AG09319 (cell line): ENCODE measurements at regions not wholly inside any gene's neighbourhood (a gene's known extent, or its start where the extent isn't known, plus 50 kb on each side); places are given as distances from the start of the nearest gene placed in this dataset.
A peak's percentile ranks its signal among the peaks of the same experiment; 100 is the strongest.

Experiments used
- DNase-seq: peaks from one replicate; pipeline ENCODE4 v3.0.0-alpha.2; 2010; ENCODE audit warnings: low read depth; ENCODE audit errors: extremely low read depth
- TF ChIP-seq, protein P1 (sequence below): IDR thresholded peaks from 2 replicates; pipeline ENCODE4 v1.5.1; 2011; ENCODE audit warnings: low read depth, mild to moderate bottlenecking, inconsistent platforms, low read length, moderate library complexity

DNA sequence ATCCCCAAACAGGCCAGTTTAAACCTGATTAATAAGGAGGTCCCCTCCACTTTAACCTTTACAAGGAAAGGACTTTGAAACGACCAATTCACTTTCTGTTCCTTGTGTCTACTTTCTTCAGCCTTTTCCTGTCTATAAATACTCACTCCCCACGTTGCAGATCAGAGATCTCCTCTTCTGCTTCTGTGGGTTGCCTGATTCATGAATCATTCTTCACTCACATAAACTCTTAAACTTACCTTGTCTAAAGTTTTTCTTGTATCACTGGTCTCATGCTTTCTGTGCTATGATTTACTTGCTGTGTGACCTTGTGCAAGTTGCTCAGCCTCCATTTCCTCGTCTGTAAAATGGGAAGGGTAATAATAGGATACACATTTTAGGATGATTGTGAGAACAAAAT, 236.1 kb downstream of the QDPR start:
- TF ChIP-seq, protein P1, sequence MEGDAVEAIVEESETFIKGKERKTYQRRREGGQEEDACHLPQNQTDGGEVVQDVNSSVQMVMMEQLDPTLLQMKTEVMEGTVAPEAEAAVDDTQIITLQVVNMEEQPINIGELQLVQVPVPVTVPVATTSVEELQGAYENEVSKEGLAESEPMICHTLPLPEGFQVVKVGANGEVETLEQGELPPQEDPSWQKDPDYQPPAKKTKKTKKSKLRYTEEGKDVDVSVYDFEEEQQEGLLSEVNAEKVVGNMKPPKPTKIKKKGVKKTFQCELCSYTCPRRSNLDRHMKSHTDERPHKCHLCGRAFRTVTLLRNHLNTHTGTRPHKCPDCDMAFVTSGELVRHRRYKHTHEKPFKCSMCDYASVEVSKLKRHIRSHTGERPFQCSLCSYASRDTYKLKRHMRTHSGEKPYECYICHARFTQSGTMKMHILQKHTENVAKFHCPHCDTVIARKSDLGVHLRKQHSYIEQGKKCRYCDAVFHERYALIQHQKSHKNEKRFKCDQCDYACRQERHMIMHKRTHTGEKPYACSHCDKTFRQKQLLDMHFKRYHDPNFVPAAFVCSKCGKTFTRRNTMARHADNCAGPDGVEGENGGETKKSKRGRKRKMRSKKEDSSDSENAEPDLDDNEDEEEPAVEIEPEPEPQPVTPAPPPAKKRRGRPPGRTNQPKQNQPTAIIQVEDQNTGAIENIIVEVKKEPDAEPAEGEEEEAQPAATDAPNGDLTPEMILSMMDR, result no peak
- DNase-seq, result no peak

DNA sequence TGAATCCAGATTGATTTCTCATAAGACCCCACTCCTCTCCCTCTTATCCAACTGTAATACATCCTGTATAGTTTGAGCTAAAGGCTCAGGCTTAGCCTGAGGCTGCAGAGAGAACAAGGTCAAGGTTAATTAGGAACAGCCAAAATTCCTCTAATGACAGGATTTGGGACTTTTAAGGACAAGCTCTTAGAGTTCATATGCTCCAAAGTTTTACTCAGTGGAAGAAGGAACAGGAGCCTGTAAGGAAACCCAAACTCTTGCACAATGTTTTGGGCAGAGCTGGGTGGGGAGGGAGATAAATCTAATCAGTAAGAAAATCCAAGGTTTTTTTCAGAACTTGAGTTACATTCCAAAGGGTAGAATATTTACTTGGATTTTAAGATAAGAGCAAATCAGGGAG, 238.8 kb downstream of the QDPR start:
- TF ChIP-seq, protein P1, result no peak
- peak; percentile 40 for DNase-seq

DNA sequence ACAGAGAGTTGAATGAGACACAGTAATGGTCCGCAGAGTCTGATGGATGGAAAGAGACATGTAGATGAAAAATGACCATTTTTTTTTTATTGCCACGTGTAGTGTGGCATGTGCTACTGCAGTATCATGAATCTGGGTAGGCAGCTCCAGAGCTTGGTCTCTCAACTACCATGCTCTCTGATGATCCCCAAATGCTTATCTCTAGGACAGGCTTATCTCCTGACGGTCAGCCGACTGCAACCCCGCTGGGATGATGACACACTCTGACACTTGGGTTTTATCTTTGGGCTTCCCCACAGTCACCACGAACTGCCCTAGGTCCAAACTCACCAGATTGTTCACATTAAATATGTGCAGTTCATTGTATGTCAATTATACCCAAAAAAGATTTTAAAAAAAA, 239.7 kb downstream of the QDPR start:
- no peak for DNase-seq

DNA sequence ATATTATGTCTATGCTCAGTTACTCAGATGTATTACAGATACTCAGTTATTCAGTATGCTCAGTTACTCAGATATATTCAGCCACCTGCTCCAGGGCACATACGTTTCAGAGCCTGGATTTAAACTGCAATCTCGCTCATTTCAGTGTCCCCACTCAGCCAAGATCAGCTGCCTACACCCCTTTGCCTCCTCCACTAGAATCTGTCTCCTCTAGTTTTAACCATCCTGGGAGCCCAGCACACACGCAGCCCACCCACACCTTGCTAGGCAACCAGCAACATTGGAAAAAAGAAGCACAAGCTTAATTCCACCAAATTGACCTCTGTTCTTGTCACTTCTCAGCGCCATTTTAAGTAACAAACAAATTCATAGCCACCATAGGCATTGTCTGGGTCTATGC, 246.2 kb downstream of the QDPR start:
- TF ChIP-seq, protein P1, result no peak
- DNase-seq, result no peak

More for the DNA sequence above, 239.7 kb downstream of the QDPR start:
- TF ChIP-seq, protein P1, result no peak

DNA sequence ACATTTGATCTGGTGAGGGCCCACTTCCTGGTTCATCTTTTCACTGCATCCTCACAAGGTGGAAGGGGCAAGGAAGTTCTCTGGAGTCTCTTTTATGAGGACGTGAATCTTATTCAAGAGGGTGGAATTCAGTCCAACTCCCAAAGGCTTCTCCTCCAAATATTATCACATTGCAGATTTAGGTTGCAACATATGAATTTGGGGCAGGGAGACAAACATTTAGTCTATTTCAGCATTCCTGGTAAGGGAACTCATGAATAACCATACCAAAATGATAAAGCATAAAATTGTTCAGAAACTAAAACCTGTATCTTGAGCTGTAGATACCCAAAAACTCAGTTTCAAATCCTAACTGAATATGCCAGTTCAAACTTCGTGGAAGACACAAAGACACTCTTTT, 246.8 kb downstream of the QDPR start:
- TF ChIP-seq, protein P1, result no peak
- DNase-seq, result no peak

DNA sequence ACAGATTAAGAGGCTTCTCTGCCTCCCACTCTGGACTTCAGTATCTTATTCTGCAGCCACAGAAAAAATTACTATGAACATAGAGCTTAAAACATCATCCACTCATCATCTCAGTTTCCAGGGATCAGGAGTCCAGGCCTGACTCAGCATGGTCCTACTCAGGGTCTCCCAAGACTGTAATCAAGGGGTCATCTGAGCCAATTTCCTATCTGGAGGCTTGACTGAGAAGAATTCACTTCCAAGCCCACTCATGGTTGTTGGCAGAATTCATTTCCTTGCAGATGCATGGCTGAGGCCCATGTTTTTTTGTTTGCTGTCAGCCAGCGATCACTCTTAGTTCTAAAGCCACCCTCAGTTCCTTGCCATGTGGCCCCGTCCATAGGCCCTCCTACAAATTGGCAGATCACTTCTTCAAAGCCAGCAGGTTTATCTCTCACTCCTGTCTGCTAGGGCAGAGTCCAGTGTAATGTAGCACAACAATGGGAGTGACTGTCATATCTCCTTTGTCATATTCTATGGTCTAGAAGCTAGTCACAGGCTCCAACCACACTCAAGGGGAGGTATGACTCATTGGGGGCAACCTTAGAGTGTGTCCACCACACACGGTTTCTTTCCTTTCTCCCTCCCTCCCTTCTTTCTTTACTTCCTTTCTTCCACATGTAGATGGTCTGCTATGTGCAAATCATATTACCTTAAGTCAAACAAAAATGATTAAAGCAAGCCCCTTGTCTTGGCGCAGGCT, 251.6 kb downstream of the QDPR start:
- DNase-seq, result no peak
- TF ChIP-seq, protein P1, result no peak

DNA sequence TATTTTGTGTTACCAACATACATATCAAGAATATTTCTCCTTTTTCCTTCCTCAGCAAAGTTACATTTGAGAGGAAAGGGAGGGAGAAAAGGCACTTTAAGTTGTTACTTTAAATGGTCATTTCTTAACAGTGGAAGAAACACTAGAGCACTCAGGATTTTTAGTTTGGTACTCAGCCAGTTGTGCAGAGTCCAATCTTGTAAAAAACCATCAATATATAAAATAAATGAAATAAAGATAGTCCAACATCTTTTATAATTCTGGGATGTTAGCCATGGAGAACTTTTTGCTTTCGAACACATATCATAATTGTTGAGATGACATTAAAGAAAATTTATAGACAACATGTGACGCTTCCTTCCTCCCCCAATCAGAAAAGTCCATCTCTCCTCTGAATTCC, 253.8 kb downstream of the QDPR start:
- TF ChIP-seq, protein P1, result no peak
- DNase-seq, result no peak
